ENCODE measurements at regions not wholly inside any gene's neighbourhood (a gene's known extent, or its start where the extent isn't known, plus 50 kb on each side); places are given as distances from the start of the nearest gene placed in this dataset.

DNA sequence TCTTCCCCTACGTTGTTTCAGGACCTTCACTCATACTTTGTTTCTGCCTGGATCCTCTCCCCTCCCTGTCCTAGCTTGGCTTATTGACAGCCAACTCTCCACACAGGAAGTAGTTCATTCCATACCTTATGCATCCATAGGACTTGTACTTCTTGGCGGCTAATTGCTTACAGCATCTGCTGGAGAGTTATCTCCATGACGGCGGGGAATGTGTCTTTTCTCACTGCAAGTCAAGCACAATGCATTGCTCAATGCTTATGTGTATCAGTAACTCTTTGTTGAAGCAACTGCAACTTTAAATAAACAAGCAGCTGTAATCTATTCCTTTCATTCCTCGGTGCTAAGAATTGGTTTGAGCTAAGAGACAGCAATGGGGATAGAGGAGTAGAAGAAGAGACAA is 551.3 kb upstream of the EPHA7 start:
- TF ChIP-seq SIN3A (IDR thresholded peaks at IDR 0.05; ENCODE audit: borderline replicate concordance, low read depth, low read length) (no peak), JUND (IDR thresholded peaks at IDR 0.05) (no peak), TAF1 (IDR thresholded peaks at IDR 0.05; ENCODE audit: borderline replicate concordance, low read depth, low read length) (no peak), FOXJ3 (CRISPR knock-in tag; IDR thresholded peaks at IDR 0.05) (no peak), FOXM1 (IDR thresholded peaks at IDR 0.05; ENCODE audit: low read depth) (no peak), NFIC (IDR thresholded peaks at IDR 0.05; ENCODE audit: borderline replicate concordance) (no peak), NRF1 (IDR thresholded peaks at IDR 0.05; ENCODE audit: low read depth, low read length) (no peak), RXRA (IDR thresholded peaks at IDR 0.05; ENCODE audit: borderline replicate concordance, low read depth) (no peak), GABPA (IDR thresholded peaks at IDR 0.05; ENCODE audit: low read depth) (no peak), TCF12 (IDR thresholded peaks at IDR 0.05) (no peak), EZH2phosphoT487 (IDR thresholded peaks at IDR 0.05; ENCODE audit: borderline replicate concordance, low read depth) (no peak), FOSL2 (IDR thresholded peaks at IDR 0.05; ENCODE audit: borderline replicate concordance, low read depth) (no peak), ELF1 (IDR thresholded peaks at IDR 0.05) (no peak), MXI1 (IDR thresholded peaks at IDR 0.05; ENCODE audit: low read depth, low read length) (no peak)
- TF ChIP-seq, protein P1, sequence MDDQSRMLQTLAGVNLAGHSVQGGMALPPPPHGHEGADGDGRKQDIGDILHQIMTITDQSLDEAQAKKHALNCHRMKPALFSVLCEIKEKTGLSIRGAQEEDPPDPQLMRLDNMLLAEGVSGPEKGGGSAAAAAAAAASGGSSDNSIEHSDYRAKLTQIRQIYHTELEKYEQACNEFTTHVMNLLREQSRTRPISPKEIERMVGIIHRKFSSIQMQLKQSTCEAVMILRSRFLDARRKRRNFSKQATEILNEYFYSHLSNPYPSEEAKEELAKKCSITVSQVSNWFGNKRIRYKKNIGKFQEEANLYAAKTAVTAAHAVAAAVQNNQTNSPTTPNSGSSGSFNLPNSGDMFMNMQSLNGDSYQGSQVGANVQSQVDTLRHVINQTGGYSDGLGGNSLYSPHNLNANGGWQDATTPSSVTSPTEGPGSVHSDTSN (IDR thresholded peaks at IDR 0.05): no peak
- TF ChIP-seq, protein P2, sequence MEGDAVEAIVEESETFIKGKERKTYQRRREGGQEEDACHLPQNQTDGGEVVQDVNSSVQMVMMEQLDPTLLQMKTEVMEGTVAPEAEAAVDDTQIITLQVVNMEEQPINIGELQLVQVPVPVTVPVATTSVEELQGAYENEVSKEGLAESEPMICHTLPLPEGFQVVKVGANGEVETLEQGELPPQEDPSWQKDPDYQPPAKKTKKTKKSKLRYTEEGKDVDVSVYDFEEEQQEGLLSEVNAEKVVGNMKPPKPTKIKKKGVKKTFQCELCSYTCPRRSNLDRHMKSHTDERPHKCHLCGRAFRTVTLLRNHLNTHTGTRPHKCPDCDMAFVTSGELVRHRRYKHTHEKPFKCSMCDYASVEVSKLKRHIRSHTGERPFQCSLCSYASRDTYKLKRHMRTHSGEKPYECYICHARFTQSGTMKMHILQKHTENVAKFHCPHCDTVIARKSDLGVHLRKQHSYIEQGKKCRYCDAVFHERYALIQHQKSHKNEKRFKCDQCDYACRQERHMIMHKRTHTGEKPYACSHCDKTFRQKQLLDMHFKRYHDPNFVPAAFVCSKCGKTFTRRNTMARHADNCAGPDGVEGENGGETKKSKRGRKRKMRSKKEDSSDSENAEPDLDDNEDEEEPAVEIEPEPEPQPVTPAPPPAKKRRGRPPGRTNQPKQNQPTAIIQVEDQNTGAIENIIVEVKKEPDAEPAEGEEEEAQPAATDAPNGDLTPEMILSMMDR (IDR thresholded peaks at IDR 0.05): no peak
- TF ChIP-seq, protein P3, sequence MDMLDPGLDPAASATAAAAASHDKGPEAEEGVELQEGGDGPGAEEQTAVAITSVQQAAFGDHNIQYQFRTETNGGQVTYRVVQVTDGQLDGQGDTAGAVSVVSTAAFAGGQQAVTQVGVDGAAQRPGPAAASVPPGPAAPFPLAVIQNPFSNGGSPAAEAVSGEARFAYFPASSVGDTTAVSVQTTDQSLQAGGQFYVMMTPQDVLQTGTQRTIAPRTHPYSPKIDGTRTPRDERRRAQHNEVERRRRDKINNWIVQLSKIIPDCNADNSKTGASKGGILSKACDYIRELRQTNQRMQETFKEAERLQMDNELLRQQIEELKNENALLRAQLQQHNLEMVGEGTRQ (IDR thresholded peaks at IDR 0.05; ENCODE audit: borderline replicate concordance, low read depth, low read length): no peak
- TF ChIP-seq, protein P4, sequence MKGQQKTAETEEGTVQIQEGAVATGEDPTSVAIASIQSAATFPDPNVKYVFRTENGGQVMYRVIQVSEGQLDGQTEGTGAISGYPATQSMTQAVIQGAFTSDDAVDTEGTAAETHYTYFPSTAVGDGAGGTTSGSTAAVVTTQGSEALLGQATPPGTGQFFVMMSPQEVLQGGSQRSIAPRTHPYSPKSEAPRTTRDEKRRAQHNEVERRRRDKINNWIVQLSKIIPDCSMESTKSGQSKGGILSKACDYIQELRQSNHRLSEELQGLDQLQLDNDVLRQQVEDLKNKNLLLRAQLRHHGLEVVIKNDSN (IDR thresholded peaks at IDR 0.05; ENCODE audit: borderline replicate concordance, low read depth): no peak
- TF ChIP-seq, protein P5, sequence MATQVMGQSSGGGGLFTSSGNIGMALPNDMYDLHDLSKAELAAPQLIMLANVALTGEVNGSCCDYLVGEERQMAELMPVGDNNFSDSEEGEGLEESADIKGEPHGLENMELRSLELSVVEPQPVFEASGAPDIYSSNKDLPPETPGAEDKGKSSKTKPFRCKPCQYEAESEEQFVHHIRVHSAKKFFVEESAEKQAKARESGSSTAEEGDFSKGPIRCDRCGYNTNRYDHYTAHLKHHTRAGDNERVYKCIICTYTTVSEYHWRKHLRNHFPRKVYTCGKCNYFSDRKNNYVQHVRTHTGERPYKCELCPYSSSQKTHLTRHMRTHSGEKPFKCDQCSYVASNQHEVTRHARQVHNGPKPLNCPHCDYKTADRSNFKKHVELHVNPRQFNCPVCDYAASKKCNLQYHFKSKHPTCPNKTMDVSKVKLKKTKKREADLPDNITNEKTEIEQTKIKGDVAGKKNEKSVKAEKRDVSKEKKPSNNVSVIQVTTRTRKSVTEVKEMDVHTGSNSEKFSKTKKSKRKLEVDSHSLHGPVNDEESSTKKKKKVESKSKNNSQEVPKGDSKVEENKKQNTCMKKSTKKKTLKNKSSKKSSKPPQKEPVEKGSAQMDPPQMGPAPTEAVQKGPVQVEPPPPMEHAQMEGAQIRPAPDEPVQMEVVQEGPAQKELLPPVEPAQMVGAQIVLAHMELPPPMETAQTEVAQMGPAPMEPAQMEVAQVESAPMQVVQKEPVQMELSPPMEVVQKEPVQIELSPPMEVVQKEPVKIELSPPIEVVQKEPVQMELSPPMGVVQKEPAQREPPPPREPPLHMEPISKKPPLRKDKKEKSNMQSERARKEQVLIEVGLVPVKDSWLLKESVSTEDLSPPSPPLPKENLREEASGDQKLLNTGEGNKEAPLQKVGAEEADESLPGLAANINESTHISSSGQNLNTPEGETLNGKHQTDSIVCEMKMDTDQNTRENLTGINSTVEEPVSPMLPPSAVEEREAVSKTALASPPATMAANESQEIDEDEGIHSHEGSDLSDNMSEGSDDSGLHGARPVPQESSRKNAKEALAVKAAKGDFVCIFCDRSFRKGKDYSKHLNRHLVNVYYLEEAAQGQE (IDR thresholded peaks at IDR 0.05; ENCODE audit: low read depth, low read length): no peak
- TF ChIP-seq, protein P6, sequence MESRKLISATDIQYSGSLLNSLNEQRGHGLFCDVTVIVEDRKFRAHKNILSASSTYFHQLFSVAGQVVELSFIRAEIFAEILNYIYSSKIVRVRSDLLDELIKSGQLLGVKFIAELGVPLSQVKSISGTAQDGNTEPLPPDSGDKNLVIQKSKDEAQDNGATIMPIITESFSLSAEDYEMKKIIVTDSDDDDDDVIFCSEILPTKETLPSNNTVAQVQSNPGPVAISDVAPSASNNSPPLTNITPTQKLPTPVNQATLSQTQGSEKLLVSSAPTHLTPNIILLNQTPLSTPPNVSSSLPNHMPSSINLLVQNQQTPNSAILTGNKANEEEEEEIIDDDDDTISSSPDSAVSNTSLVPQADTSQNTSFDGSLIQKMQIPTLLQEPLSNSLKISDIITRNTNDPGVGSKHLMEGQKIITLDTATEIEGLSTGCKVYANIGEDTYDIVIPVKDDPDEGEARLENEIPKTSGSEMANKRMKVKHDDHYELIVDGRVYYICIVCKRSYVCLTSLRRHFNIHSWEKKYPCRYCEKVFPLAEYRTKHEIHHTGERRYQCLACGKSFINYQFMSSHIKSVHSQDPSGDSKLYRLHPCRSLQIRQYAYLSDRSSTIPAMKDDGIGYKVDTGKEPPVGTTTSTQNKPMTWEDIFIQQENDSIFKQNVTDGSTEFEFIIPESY (IDR thresholded peaks at IDR 0.05; ENCODE audit: borderline replicate concordance, low read depth): no peak
- no peak overlapping the region for H2AFZ ChIP-seq (ENCODE audit: low read depth)
- no peaks in the 10 kb centered on the region for H3K9me3 ChIP-seq
- H3F3A ChIP-seq (replicated peaks; ENCODE audit: insufficient read depth): no peaks in the 10 kb centered on the region
- no peaks in the 10 kb centered on the region for H3K9me2 ChIP-seq
- H3K27ac ChIP-seq (ENCODE audit: low read depth in 2 of 2, low read length in 1 of 2): no peak overlapping the region
- no peaks in the 10 kb centered on the region for H3K36me3 ChIP-seq (replicated peaks in 1 of 2; ENCODE audit: control insufficient read depth in 1 of 2, insufficient read depth in 2 of 2, low read length in 1 of 2)
- no peaks in the 10 kb centered on the region for H3K4me1 ChIP-seq (ENCODE audit: control insufficient read depth in 1 of 2, insufficient read depth in 2 of 2, low read depth in 1 of 2, low read length in 1 of 2)
- H3K27me3 ChIP-seq (ENCODE audit: insufficient read depth): no peaks in the 10 kb centered on the region
- H3K79me2 ChIP-seq (ENCODE audit: insufficient read depth): no peaks in the 10 kb centered on the region
- no peaks in the 10 kb centered on the region for H4K20me1 ChIP-seq (ENCODE audit: insufficient read depth)
- CTCF ChIA-PET: no interaction called here
- H3K9ac ChIP-seq: no peak overlapping the region
- DNase-seq: no peak
- POLR2A ChIA-PET: no interaction called here
- H3K4me2 ChIP-seq: no peak overlapping the region
- no peak overlapping the region for H3K4me3 ChIP-seq (ENCODE audit: low read depth in 2 of 2, low read length in 1 of 2)
- WGBS (ENCODE audit: low lambda C conversion rate): 18% methylated on average over 5 of the region's 5 CpGs

Data from SK-N-SH (cell line).